Mucosa of descending colon (tissue), 3 donors: ENCODE measurements at regions not wholly inside any gene's neighbourhood (a gene's known extent, or its start where the extent isn't known, plus 50 kb on each side); places are given as distances from the start of the nearest gene placed in this dataset.

Experiments used
- ATAC-seq: fragments of 200-7000 bp; cut with Tn5 transposase; one replicate; pipeline ENCODE4 v1.9.1; 2020; ENCODE audit warnings: mild to moderate bottlenecking, moderate library complexity
- DNase-seq, 3 donors: peaks; one replicate each; pipeline ENCODE4 v3.0.0-alpha.2; 2020
- H3K36me3 ChIP-seq: fragments of 200-600 bp; one replicate; pipeline ENCODE4 v1.8.0; 2021; ENCODE audit warnings: low read depth, mild to moderate bottlenecking
- H3K4me1 ChIP-seq: fragments of 200-600 bp; one replicate; pipeline ENCODE4 v1.8.0; 2021; ENCODE audit warnings: low read depth, mild to moderate bottlenecking
- H3K4me3 ChIP-seq: fragments of 200-600 bp; one replicate; pipeline ENCODE4 v1.8.0; 2021; ENCODE audit warnings: mild to moderate bottlenecking
- H3K9me3 ChIP-seq: fragments of 200-600 bp; one replicate; pipeline ENCODE4 v1.8.0; 2021; ENCODE audit warnings: mild to moderate bottlenecking
- CTCF ChIP-seq: fragments of 200-600 bp; IDR thresholded peaks from one replicate; pipeline ENCODE4 v1.8.0; 2022; ENCODE audit warnings: antibody characterized with exemption, mild to moderate bottlenecking
- intact Hi-C, 2 donors: fragments of 100-400 bp; cut with DNase I in 1 of 2; cut with micrococcal nuclease in 1 of 2; formaldehyde crosslinking; loops; one replicate each; pipeline versions ENCODE4 v1.11.0 to v1.11.1; 2022; cut with DNase I, micrococcal nuclease
- donor health status: DM: no; HTN: no; CAD: no; lungs with moderate emphysema.
- donor health status: DM: no; HTN: no; CAD: no.
- donor health status: DM: no; HTN: yes; CAD: no.

GRCh38 chr15:96804754-96805153, 474.3 kb downstream of the NR2F2 start:
- Histone ChIP-seq H3K9me3 (no peaks in the 10 kb centered on the region), H3K4me3 (no peak overlapping the region), H3K4me1 (no peaks in the 10 kb centered on the region), H3K36me3 (no peaks in the 10 kb centered on the region)
- intact Hi-C loops, result no loop called here
- no peak for ATAC-seq
- DNase-seq, result no peak
- TF ChIP-seq CTCF, result no peak

GRCh38 chr15:96807361-96807760, 476.9 kb downstream of the NR2F2 start:
- no peak for ATAC-seq
- H3K9me3 ChIP-seq, result no peaks in the 10 kb centered on the region
- H3K4me3 ChIP-seq, result no peak overlapping the region
- intact Hi-C loops, result no loop called here
- no peaks in the 10 kb centered on the region for H3K36me3 ChIP-seq
- H3K4me1 ChIP-seq, result no peaks in the 10 kb centered on the region
- TF ChIP-seq CTCF, result no peak
- DNase-seq, result no peak

- no peak overlapping the region for H3K4me3 ChIP-seq
- H3K4me1 ChIP-seq, result no peaks in the 10 kb centered on the region
- ATAC-seq (no peak), DNase-seq (no peak)
- H3K36me3 ChIP-seq, result no peaks in the 10 kb centered on the region
- TF ChIP-seq CTCF, result no peak
- no peaks in the 10 kb centered on the region for H3K9me3 ChIP-seq
- intact Hi-C loops, result no loop called here
Measured at GRCh38 chr15:96817900-96818299, 487.4 kb downstream of the NR2F2 start.

- no peaks in the 10 kb centered on the region for H3K36me3 ChIP-seq
- ATAC-seq (no peak), DNase-seq (no peak)
- TF ChIP-seq CTCF, result no peak
- H3K4me1 ChIP-seq, result no peaks in the 10 kb centered on the region
- no peak overlapping the region for H3K4me3 ChIP-seq
- H3K9me3 ChIP-seq, result no peaks in the 10 kb centered on the region
- intact Hi-C loops, result no loop called here
Measured at GRCh38 chr15:96818861-96819260, 488.4 kb downstream of the NR2F2 start.

GRCh38 chr15:96827981-96828380, 497.5 kb downstream of the NR2F2 start:
- ATAC-seq (no peak), DNase-seq (no peak)
- no peaks in the 10 kb centered on the region for H3K9me3 ChIP-seq
- TF ChIP-seq CTCF, result no peak
- H3K4me3 ChIP-seq, result no peak overlapping the region
- intact Hi-C loops, result no loop called here
- H3K36me3 ChIP-seq, result no peaks in the 10 kb centered on the region
- H3K4me1 ChIP-seq, result no peaks in the 10 kb centered on the region

GRCh38 chr15:96837241-96837970, 506.9 kb downstream of the NR2F2 start:
- H3K36me3 ChIP-seq, result no peaks in the 10 kb centered on the region
- no peak overlapping the region for H3K4me3 ChIP-seq
- no peak for TF ChIP-seq CTCF
- intact Hi-C loops, result no loop called here
- no peaks in the 10 kb centered on the region for H3K4me1 ChIP-seq
- ATAC-seq, result no peak
- H3K9me3 ChIP-seq, result peaks cover 16% of the 10 kb centered on the region
- DNase-seq, result no peak
